SW480 (cell line): ENCODE measurements at regions not wholly inside any gene's neighbourhood (a gene's known extent, or its start where the extent isn't known, plus 50 kb on each side); places are given as distances from the start of the nearest gene placed in this dataset.
"Not testable (repeated sequence)": the region's sequence is repeated elsewhere in the genome, so short reads cannot be mapped to it uniquely, and the experiment has no call there.

Experiments used
- DNase-seq: peaks from one replicate; pipeline ENCODE4 v3.0.0-alpha.2; 2016; ENCODE audit warnings: low spot score

- DNase-seq = no peak
These were observed 159.4 kb downstream of the RASEF start for GRCh38 chr9:82903503-82903902.

DNA sequence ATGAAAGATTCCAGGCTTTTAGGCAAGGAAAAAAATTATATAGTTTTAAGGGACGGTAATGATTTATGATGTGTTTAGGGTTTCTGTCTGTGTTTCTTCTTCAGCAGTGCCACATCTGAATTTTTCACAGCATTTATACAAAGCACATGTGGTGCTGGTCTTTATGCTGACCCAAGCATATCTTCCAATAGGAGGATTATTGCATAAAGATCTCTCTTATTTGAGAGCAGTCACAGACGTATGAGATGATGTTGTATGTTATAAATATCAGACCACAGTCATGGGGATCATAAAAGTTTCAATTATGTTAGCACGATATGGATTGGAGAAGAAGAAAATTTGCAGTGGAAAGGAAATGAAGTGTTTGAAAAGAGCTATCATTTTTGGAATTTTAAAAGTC is 150.9 kb downstream of the RASEF start:
- DNase-seq = no peak

GRCh38 chr9:82912645-82913044 is 150.3 kb downstream of the RASEF start:
- DNase-seq = no peak

GRCh38 chr9:82916238-82916637 is 146.7 kb downstream of the RASEF start:
- DNase-seq = not testable (repeated sequence)

DNA sequence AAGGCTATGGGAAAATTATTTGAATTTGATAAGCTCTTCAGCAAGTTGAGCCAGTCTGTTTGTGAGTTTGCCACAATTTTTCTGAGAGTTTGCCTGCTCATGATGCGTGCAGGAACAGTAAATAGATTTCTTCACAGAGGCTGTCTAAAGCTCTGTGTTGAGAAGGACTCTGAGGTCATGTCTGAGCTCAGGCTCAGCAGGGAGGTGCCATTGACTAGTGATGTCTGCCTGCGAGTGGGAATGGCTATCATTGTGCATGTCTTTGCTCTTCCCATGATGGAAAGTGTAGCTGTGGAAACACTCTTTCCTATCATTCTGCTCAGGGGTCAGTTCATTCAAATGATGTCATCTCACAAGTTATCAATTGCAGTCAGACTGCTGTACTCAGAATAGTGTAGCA is 142.8 kb downstream of the RASEF start:
- DNase-seq = no peak

- DNase-seq = no peak
These were observed 140.3 kb downstream of the RASEF start for GRCh38 chr9:82922686-82923085.

DNA sequence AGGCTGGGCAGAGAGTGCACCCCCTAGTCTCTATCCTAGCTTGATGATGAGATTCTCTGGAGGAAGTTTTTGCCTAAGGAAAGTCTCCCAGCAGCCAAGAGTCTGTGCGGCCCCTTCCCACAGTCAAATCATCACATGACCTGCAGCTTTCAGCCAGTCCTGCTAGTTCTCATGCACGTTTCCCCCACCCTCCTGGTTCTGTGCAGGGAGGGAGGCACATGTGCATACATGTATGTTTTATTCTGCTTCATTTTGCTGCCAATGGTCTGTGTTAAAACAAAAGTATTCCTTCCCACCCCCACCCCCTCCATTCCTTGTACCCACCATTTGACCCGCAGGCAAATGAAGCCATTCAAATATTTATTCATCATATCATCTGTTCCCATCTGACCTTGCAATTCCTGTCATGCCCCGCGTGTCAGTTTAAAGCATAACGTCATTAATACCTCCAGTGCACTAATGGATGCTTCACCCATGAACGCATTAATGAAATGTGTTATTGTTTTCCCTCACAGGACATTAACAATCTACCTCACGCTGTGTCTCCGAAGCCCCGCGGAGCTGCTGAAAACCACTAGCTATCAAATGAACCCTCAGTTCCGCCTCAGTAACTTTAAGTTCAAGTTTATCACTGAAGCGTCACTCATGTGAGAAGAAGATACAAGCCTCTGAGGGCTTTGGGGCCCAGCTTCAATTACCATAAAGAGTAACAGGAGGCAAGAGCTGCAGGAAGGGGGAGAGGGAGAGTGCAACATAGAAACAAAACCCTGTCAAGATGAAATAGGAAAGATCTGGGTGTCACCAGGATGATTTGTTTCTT is 139.6 kb downstream of the RASEF start:
- no peak for DNase-seq

- DNase-seq = no peak
These were observed 138.9 kb downstream of the RASEF start for GRCh38 chr9:82923912-82924605.
